Erythroblast (primary cell): ENCODE measurements at regions not wholly inside any gene's neighbourhood (a gene's known extent, or its start where the extent isn't known, plus 50 kb on each side); places are given as distances from the start of the nearest gene placed in this dataset.
"Not testable (repeated sequence)": the region's sequence is repeated elsewhere in the genome, so short reads cannot be mapped to it uniquely, and the experiment has no call there.

ENCODE experiments used
- GATA1 ChIP-seq: IDR thresholded peaks from 2 replicates; pipeline ENCODE4 v1.6.1; 2011; ENCODE audit warnings: low read depth, mild to moderate bottlenecking, control low read depth, low read length, moderate library complexity
- POLR2A ChIP-seq: IDR thresholded peaks from 2 replicates; pipeline ENCODE4 v1.6.1; 2011; ENCODE audit warnings: mild to moderate bottlenecking, low read length

GRCh38 chr9:97089361-97089760, 50.4 kb upstream of the CTSV start:
- TF ChIP-seq POLR2A, GATA1: not testable (repeated sequence)
